IPS-NIHi7 (cell line): ENCODE measurements at regions not wholly inside any gene's neighbourhood (a gene's known extent, or its start where the extent isn't known, plus 50 kb on each side); places are given as distances from the start of the nearest gene placed in this dataset.
"Not testable (repeated sequence)": the region's sequence is repeated elsewhere in the genome, so short reads cannot be mapped to it uniquely, and the experiment has no call there.

ENCODE experiments used
- DNase-seq: peaks from one replicate; pipeline ENCODE4 v3.0.0; 2012; ENCODE audit warnings: mixed read lengths; ENCODE audit errors: extremely low spot score

- DNase-seq = no peak
These were observed 248.9 kb downstream of the MYCN start for GRCh38 chr2:16189029-16189835.

GRCh38 chr2:16188261-16188890, 248.0 kb downstream of the MYCN start:
- no peak for DNase-seq

- DNase-seq = no peak
These were observed 247.1 kb downstream of the MYCN start for GRCh38 chr2:16187482-16187817.

- no peak for DNase-seq
These were observed 246.5 kb downstream of the MYCN start for GRCh38 chr2:16186661-16187481.

- no peak for DNase-seq
These were observed 245.5 kb downstream of the MYCN start for GRCh38 chr2:16185801-16186272.

- peak; percentile 54 for DNase-seq
These were observed 244.8 kb downstream of the MYCN start for GRCh38 chr2:16184945-16185660.

- DNase-seq = no peak
These were observed 244.1 kb downstream of the MYCN start for GRCh38 chr2:16184341-16184890.

- DNase-seq = no peak
These were observed 243.0 kb downstream of the MYCN start for GRCh38 chr2:16183345-16183744.

- no peak for DNase-seq
These were observed 242.5 kb downstream of the MYCN start for GRCh38 chr2:16182841-16183240.

- not testable (repeated sequence) for DNase-seq
These were observed 242.0 kb downstream of the MYCN start for GRCh38 chr2:16182311-16182815.

GRCh38 chr2:16181741-16182090, 241.4 kb downstream of the MYCN start:
- no peak for DNase-seq

- DNase-seq = no peak
These were observed 240.9 kb downstream of the MYCN start for GRCh38 chr2:16181062-16181740.

GRCh38 chr2:16180631-16181030, 240.3 kb downstream of the MYCN start:
- DNase-seq = no peak

GRCh38 chr2:16179701-16180416, 239.5 kb downstream of the MYCN start:
- peak; percentile 78 for DNase-seq

- no peak for DNase-seq
These were observed 238.3 kb downstream of the MYCN start for GRCh38 chr2:16178551-16179130.

- no peak for DNase-seq
These were observed 237.4 kb downstream of the MYCN start for GRCh38 chr2:16177671-16178180.

- no peak for DNase-seq
These were observed 236.7 kb downstream of the MYCN start for GRCh38 chr2:16176971-16177480.

- DNase-seq = no peak
These were observed 235.0 kb downstream of the MYCN start for GRCh38 chr2:16175247-16175825.

- no peak for DNase-seq
These were observed 234.3 kb downstream of the MYCN start for GRCh38 chr2:16174693-16175045.
